Calu3 (cell line): ENCODE measurements at regions not wholly inside any gene's neighbourhood (a gene's known extent, or its start where the extent isn't known, plus 50 kb on each side); places are given as distances from the start of the nearest gene placed in this dataset.

Experiments used
- BruUV-seq: library from RNA; stranded (reverse); fragments of 400-500 nt; replicated peaks from 2 replicates; lab custom pipeline; 2021; lab: Mats Ljungman, UMichigan
- CTCF ChIA-PET: fragments of 300-600 bp; sonication (Branson Sonifier 250); formaldehyde crosslinking; loops from one replicate; lab custom pipeline; 2022; ENCODE audit warnings: antibody characterized with exemption; lab: Charles Lee
- DNase-seq: peaks from one replicate; pipeline ENCODE4 v3.0.0; 2022
- H3K27ac Mint-ChIP-seq: one replicate; pipeline ENCODE4 v1.8.0; 2022; ENCODE audit warnings: mixed read lengths; ENCODE audit not compliant: unreplicated experiment
- H3K27me3 Mint-ChIP-seq: one replicate; pipeline ENCODE4 v1.8.0; 2022; ENCODE audit warnings: mixed read lengths; ENCODE audit not compliant: unreplicated experiment
- H3K36me3 Mint-ChIP-seq: one replicate; pipeline ENCODE4 v1.8.0; 2022; ENCODE audit warnings: mild to moderate bottlenecking, moderate library complexity, mixed read lengths; ENCODE audit not compliant: insufficient read depth, unreplicated experiment
- H3K4me1 Mint-ChIP-seq: one replicate; pipeline ENCODE4 v1.8.0; 2022; ENCODE audit warnings: mild to moderate bottlenecking, low read depth, mixed read lengths; ENCODE audit not compliant: unreplicated experiment
- H3K4me3 Mint-ChIP-seq: one replicate; pipeline ENCODE4 v1.8.0; 2022; ENCODE audit warnings: mild to moderate bottlenecking, low read depth, moderate library complexity, mixed read lengths; ENCODE audit not compliant: unreplicated experiment
- H3K9me3 Mint-ChIP-seq: one replicate; pipeline ENCODE4 v1.8.0; 2022; ENCODE audit warnings: low read depth, mixed read lengths; ENCODE audit not compliant: unreplicated experiment
- intact Hi-C: fragments of 100-400 bp; cut with micrococcal nuclease; formaldehyde crosslinking; loops from one replicate; pipeline ENCODE4 v1.10.0; 2022; ENCODE audit not compliant: unreplicated experiment
- TF ChIP-seq, protein P1 (sequence below): fragments of 200-600 bp; IDR thresholded peaks from one replicate; pipeline ENCODE4 v1.8.0; 2022; ENCODE audit warnings: antibody characterized with exemption; ENCODE audit not compliant: unreplicated experiment

- H3K27me3 Mint-ChIP-seq = no peaks in the 10 kb centered on the region
- TF ChIP-seq, protein P1, sequence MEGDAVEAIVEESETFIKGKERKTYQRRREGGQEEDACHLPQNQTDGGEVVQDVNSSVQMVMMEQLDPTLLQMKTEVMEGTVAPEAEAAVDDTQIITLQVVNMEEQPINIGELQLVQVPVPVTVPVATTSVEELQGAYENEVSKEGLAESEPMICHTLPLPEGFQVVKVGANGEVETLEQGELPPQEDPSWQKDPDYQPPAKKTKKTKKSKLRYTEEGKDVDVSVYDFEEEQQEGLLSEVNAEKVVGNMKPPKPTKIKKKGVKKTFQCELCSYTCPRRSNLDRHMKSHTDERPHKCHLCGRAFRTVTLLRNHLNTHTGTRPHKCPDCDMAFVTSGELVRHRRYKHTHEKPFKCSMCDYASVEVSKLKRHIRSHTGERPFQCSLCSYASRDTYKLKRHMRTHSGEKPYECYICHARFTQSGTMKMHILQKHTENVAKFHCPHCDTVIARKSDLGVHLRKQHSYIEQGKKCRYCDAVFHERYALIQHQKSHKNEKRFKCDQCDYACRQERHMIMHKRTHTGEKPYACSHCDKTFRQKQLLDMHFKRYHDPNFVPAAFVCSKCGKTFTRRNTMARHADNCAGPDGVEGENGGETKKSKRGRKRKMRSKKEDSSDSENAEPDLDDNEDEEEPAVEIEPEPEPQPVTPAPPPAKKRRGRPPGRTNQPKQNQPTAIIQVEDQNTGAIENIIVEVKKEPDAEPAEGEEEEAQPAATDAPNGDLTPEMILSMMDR = no peak
- DNase-seq = no peak
- no peak overlapping the region for H3K27ac Mint-ChIP-seq
- CTCF ChIA-PET = no interaction called here
- H3K9me3 Mint-ChIP-seq = peaks cover 18% of the 10 kb centered on the region
- intact Hi-C loops = no loop called here
- H3K36me3 Mint-ChIP-seq = peaks cover 1% of the 10 kb centered on the region
- no TSS peak for BruUV-seq
- no peak overlapping the region for H3K4me3 Mint-ChIP-seq
- no peaks in the 10 kb centered on the region for H3K4me1 Mint-ChIP-seq
Measured at GRCh38 chr16:35480988-35481387, 2021.6 kb downstream of the TP53TG3F start.

DNA sequence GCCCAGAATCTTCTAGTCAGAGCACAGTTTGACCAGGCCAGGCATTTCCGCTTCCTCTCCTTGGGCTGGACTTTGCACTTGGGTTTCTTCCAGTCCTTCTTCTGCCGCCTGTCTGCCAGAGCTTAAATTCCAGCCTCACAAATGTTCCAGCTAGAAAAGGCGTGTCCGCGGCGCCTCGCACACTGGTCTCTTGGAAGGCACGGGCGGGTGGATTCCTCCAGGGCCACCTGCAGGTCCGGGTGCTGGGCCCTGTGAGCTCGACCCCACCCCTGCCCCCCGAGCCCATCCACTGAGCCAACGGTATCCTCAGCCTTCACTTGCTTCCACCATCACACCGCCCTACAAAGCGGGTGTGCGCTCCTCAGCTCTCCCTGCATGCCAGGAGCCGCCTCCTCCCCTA, 2026.5 kb downstream of the TP53TG3F start:
- intact Hi-C loops = no loop called here
- TF ChIP-seq, protein P1 = no peak
- Mint-ChIP-seq H3K9me3 (peaks cover 19% of the 10 kb centered on the region), H3K4me1 (no peaks in the 10 kb centered on the region), H3K27me3 (no peaks in the 10 kb centered on the region), H3K27ac (no peak overlapping the region), H3K36me3 (peaks cover 5% of the 10 kb centered on the region), H3K4me3 (no peak overlapping the region)
- no peak for DNase-seq
- no TSS peak for BruUV-seq
- CTCF ChIA-PET = no interaction called here

DNA sequence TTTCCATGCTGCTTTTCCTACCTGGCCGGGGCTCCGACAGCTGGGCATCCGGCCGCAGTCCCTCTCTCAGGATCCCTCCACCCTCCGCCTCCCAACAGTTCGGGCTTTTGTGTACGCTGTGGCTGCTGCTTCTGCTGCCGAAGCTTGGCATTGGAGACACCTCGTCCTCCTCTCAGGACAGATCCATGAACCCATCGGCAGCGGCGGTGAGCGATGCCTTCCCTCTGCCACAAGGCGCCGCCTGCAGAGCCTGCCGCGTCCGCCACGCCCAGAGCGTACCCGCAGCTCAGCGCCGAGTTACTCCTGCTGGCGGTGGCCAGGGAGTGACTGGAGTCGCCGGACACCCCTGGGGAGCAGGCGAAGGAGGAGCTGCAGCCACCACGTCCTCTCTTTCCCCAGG, 2032.8 kb downstream of the TP53TG3F start:
- Mint-ChIP-seq H3K4me1 (no peaks in the 10 kb centered on the region), H3K9me3 (peaks cover 8% of the 10 kb centered on the region), H3K4me3 (no peak overlapping the region), H3K36me3 (no peaks in the 10 kb centered on the region), H3K27me3 (no peaks in the 10 kb centered on the region), H3K27ac (no peak overlapping the region)
- intact Hi-C loops = loop anchor here (10.0 kb wide), 1 partner anchor 63 kb away; no protein-coding TSS in a partner anchor
- CTCF ChIA-PET = no interaction called here
- TF ChIP-seq, protein P1 = no peak
- no TSS peak for BruUV-seq
- no peak for DNase-seq

GRCh38 chr16:35497399-35497798, 2038.0 kb downstream of the TP53TG3F start:
- no peak overlapping the region for H3K4me3 Mint-ChIP-seq
- H3K27ac Mint-ChIP-seq = no peak overlapping the region
- H3K4me1 Mint-ChIP-seq = no peaks in the 10 kb centered on the region
- no peaks in the 10 kb centered on the region for H3K27me3 Mint-ChIP-seq
- H3K9me3 Mint-ChIP-seq = peaks cover 8% of the 10 kb centered on the region
- CTCF ChIA-PET = no interaction called here
- intact Hi-C loops = loop anchor here (5.0 to 10.0 kb wide), 2 partner anchors 35 to 57 kb away; no protein-coding TSS in a partner anchor
- TF ChIP-seq, protein P1 = no peak
- H3K36me3 Mint-ChIP-seq = no peaks in the 10 kb centered on the region
- no peak for DNase-seq
- no TSS peak for BruUV-seq
